ENCODE measurements at regions not wholly inside any gene's neighbourhood (a gene's known extent, or its start where the extent isn't known, plus 50 kb on each side); places are given as distances from the start of the nearest gene placed in this dataset.

DNA sequence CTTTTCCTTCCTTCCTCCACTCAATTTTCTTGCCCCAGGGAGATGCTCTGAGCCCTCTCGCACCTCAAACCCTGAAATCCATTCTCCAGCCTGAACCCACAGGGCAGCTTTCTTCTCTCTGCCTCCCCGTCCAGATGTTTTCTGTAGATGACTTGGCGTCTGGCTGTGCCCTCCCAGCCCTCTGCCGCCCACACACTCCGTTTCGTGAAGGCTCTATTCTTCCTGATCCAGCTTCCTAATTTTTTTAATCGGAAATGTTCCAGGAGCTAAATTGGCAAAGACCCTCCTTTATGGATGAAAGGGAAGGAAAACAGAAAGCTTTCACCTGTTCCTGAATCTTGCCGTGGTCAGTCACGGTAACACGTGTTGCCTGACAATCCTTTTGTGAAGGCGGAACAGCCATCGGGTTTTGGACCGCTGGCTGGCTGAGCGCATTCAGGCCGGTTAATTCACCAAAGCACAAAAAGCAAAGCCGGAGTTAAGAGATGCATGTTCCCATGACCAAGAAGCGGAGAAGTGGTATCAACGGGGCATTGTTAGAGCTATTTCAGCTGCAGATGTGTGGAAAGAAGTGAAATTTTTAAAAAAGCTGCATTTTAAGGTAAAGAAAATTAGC, 70.2 kb upstream of the FBRSL1 start:
- Mint-ChIP-seq H3K27me3 (peaks cover 10% of the 10 kb centered on the region), H3K27ac (no peak overlapping the region), H3K36me3 (no peaks in the 10 kb centered on the region), H3K9me3 (ENCODE audit: low read depth) (no peaks in the 10 kb centered on the region), H3K4me1 (no peaks in the 10 kb centered on the region), H3K4me3 (no peak overlapping the region)
- CTCF ChIA-PET, result interaction anchor here (1.0 to 1.1 kb wide), 4 partner anchors 9 to 195 kb away, joined by 3 to 6 read pairs (median 4); no protein-coding TSS in a partner anchor
- DNase-seq (no peak), ATAC-seq (no peak)

DNA sequence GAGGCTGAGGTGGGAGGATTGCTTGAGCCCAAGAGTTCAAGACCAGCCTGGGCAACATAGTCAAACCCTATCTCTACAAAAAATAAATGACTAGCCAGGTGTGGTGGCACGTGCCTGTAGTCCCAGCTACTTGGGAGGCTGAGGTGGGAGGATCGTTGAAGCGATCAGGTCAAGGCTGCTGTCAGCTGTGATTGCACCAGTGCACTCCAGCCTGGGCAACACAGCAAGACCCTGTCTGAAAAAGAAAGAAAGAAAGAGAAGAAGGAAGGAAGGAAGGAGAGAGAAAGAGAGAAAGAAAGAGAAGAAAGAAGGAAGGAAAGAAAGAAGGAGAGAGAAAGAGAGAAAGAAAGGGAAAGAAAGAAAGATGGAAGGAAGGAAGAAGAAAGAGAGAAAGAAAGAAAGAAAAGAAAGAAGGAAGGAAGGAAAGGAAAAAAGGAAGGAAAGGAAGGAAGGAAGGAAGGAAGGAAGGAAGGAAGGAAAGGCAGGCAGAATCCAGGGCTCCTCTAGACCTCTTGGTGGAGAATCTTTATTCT, 71.5 kb upstream of the FBRSL1 start:
- Mint-ChIP-seq H3K4me1 (no peaks in the 10 kb centered on the region), H3K4me3 (no peak overlapping the region), H3K9me3 (ENCODE audit: low read depth) (no peaks in the 10 kb centered on the region), H3K27ac (no peak overlapping the region), H3K36me3 (no peaks in the 10 kb centered on the region), H3K27me3 (peaks cover 10% of the 10 kb centered on the region)
- CTCF ChIA-PET, result interaction anchor here (1.1 kb wide), 1 partner anchor 196 kb away, joined by 3 read pairs; no protein-coding TSS in a partner anchor
- ATAC-seq (no peak), DNase-seq (no peak)

DNA sequence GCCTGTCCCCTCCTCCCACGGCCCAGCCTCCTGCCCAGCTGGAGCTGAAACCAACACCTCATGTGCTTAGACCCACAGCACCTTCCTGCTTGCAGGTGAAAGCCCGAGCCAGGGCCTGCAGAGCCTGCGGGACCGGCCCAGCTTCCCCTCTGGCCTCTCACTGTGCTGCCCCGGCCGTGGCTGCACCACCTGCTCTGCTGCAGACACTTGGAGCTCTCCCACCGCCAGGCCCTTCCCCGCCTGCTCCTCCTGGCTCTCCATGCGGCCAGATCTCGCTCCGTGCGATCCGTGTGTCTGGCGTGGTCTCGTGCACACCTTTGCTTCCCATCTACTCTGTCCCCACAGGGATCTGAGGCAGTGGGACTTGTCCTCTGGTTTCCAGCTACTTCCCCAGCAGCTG, 72.2 kb upstream of the FBRSL1 start:
- Mint-ChIP-seq H3K36me3 (no peaks in the 10 kb centered on the region), H3K4me1 (no peaks in the 10 kb centered on the region), H3K27ac (no peak overlapping the region), H3K27me3 (peaks cover 8% of the 10 kb centered on the region), H3K9me3 (ENCODE audit: low read depth) (no peaks in the 10 kb centered on the region), H3K4me3 (no peak overlapping the region)
- DNase-seq, result no peak
- ATAC-seq, result no peak
- CTCF ChIA-PET, result interaction anchor here (0.9 to 1.1 kb wide), 2 partner anchors 45 to 106 kb away, joined by 3 to 5 read pairs; no protein-coding TSS in a partner anchor

DNA sequence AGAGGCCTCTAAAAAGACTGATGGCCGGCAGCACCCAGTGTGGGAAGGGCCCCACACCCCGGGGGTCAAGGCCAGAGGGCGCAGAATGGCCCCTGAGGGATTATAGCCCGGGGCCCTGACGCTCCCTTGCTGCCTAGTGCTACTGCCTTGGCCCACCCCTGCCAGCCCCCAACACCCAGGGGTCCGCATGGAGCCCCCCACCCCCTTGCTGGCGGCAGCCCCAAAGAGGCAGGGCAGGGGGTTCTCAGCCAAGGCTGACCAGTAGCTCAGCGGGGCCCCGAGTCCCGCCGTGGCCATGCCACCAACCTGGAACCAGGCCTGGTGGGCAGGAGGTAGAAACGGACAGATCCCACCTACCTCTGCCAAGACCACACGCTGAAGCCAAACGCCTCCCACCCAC, 73.1 kb upstream of the FBRSL1 start:
- CTCF ChIA-PET, result interaction anchor here (1.0 to 3.7 kb wide), 3 partner anchors 107 to 144 kb away, joined by 4 to 53 read pairs (median 9); no protein-coding TSS in a partner anchor
- Mint-ChIP-seq H3K27me3 (peaks cover 5% of the 10 kb centered on the region), H3K9me3 (ENCODE audit: low read depth) (no peaks in the 10 kb centered on the region), H3K27ac (no peak overlapping the region), H3K4me1 (no peaks in the 10 kb centered on the region), H3K36me3 (no peaks in the 10 kb centered on the region), H3K4me3 (no peak overlapping the region)
- ATAC-seq, result no peak
- DNase-seq, result no peak

DNA sequence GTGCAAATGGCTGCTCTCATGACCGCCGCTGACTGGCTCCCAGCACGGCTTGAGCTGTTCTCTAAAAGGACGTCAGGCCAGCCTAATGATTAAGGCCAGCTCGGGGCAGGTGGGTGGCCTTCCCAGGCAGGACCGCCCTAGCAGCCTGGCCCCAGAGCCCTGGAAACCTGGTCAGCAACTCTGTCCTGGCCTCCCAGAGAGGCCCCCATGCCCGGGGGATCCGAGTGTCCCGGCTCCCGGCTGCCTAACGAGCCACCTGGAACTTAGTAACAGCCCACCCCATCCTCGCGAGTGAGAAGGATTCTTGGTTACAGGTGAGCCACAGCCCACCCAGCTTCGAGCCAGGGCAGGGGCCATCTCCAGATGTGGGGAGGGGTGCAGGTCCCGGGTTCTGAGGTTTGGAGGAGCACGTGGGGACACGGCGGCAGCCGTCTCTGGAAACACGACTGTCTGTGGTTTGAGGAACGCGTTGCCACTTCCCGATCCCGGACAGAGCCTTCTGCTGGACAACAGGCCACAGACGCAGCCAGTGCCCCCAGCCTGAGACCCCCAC, 73.8 kb upstream of the FBRSL1 start:
- peaks cover 5% of the 10 kb centered on the region for H3K27me3 Mint-ChIP-seq
- DNase-seq (no peak), ATAC-seq (no peak)
- CTCF ChIA-PET, result interaction anchor here (0.6 to 3.7 kb wide), 15 partner anchors 12 to 262 kb away, joined by 3 to 53 read pairs (median 7); no protein-coding TSS in a partner anchor
- no peaks in the 10 kb centered on the region for H3K4me1 Mint-ChIP-seq
- H3K4me3 Mint-ChIP-seq, result no peak overlapping the region
- no peaks in the 10 kb centered on the region for H3K9me3 Mint-ChIP-seq (ENCODE audit: low read depth)
- no peaks in the 10 kb centered on the region for H3K36me3 Mint-ChIP-seq
- no peak overlapping the region for H3K27ac Mint-ChIP-seq

DNA sequence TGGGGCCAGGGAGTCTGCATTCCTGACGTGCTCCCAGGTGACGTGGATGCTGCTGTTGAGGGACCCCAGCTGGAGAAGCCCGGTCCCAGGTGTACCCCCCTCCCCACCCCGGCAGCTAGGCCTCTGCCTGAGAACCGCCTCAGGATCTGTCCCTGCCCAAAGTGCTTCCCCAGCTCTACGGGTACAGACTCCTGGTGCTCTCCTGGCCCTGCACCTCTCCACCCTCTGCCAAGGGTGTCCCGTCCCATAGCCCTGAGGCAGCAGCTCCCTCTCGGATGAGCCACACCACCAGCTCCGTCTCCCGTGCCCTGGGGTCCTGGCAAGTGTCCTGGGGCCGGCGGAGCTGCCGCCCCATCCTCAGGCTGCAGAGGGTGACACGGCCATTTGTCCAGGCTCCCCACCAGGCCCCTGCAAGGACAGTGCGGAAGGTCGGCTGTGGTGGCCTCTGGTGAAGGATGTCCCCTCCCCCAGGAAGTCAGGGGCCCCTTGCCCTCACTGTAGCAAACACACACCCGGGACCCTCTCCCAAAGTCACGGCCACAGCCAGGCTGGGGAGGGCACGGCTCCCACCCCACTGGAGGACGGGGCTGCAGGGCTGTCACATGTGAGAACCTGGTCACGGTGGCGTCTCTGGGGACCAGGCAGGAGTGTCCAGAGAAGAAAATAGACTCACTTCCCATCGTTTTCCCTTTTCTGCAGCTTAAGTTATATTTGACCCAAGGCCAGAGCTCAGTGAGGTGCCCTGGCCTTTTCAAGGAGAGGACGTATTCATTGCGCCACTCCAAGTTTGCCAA, 74.4 kb upstream of the FBRSL1 start:
- Mint-ChIP-seq H3K36me3 (no peaks in the 10 kb centered on the region), H3K9me3 (ENCODE audit: low read depth) (no peaks in the 10 kb centered on the region), H3K4me3 (no peak overlapping the region), H3K27ac (no peak overlapping the region), H3K4me1 (no peaks in the 10 kb centered on the region), H3K27me3 (peaks cover 5% of the 10 kb centered on the region)
- DNase-seq (no peak), ATAC-seq (peak; percentile 2)
- CTCF ChIA-PET, result interaction anchor here (0.6 to 3.7 kb wide), 29 partner anchors 10 to 262 kb away, joined by 3 to 53 read pairs (median 5); partner anchors contain the start of gene LRCOL1

DNA sequence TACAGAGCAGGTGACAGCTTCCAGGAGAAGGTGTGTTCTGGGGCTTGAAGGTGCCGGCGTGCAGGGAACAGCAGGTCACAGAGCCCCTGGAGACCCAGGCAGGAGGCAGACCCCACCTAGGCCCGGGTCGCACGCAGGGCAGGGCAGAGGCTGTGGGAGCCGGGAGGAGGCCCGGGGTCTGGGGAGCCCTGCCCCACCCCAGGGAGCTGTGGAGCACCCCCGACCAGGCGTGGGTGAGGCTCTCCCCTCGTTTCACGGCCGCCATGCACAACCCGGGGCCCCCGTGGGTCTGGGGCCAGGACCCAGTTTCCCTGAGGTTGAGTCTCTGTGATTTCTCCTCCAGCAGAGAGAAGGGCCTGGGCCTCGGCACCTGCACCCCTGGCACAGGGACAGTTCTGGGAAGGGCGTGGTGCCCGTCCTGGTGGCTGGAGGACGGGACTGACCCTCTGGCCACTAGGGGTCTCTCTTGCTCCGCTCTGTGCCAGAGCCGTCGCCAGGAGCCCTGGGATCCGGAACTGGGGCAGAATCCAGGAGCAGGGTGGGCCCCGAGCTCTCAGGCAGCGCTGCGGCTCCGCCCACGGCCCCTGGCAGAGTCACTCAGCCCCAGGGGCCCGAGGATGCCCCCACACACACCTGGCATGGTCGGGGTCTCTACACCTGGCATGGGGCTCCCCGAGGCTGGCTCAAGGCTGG, 75.2 kb upstream of the FBRSL1 start:
- no peaks in the 10 kb centered on the region for H3K36me3 Mint-ChIP-seq
- no peak overlapping the region for H3K27ac Mint-ChIP-seq
- no peaks in the 10 kb centered on the region for H3K4me1 Mint-ChIP-seq
- peak; percentile 96 for ATAC-seq
- peak; percentile 82 for DNase-seq
- CTCF ChIA-PET, result interaction anchor here (0.7 to 3.7 kb wide), 34 partner anchors 10 to 270 kb away, joined by 3 to 53 read pairs (median 5); partner anchors contain the start of gene LRCOL1
- H3K27me3 Mint-ChIP-seq, result peaks cover 5% of the 10 kb centered on the region
- H3K9me3 Mint-ChIP-seq (ENCODE audit: low read depth), result no peaks in the 10 kb centered on the region
- no peak overlapping the region for H3K4me3 Mint-ChIP-seq

DNA sequence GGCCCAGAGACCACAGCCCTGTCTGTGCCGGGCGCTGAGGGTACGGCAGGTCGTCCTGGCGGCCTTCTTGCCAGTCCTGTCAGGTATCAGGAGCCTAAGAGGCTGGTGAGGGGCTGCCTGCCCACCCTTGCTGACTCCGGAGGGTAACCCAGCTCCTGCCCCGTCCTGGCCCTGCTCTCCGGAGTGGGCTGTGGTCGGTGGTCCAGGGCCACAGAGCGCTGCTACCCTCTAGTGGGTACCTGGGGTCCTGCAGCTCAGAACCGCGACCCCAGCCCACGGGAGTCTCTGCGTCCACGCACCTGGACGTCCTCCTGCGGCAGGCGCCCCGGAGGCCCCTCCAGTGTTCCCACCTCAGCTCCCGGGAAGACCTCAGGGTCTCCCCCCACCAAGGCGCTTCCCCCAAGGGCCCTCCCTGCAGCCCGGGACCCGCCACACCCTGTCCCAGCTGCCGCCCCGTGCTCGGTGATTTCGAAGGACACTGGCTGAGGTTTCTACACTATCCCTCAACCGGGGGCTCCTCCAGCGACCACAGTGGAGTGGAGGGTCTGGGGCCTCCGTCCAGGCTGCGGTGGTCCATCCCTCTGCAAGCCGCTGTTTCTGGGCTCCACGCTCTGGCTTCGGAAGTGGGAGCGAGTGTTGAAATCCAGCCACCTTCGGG, 75.9 kb upstream of the FBRSL1 start:
- Mint-ChIP-seq H3K9me3 (ENCODE audit: low read depth) (no peaks in the 10 kb centered on the region), H3K27ac (no peak overlapping the region), H3K4me1 (no peaks in the 10 kb centered on the region), H3K4me3 (no peak overlapping the region), H3K27me3 (peaks cover 5% of the 10 kb centered on the region), H3K36me3 (no peaks in the 10 kb centered on the region)
- ATAC-seq, result no peak
- DNase-seq, result no peak
- CTCF ChIA-PET, result interaction anchor here (0.7 to 3.7 kb wide), 23 partner anchors 14 to 269 kb away, joined by 3 to 53 read pairs (median 5); partner anchors contain the start of gene LRCOL1

DNA sequence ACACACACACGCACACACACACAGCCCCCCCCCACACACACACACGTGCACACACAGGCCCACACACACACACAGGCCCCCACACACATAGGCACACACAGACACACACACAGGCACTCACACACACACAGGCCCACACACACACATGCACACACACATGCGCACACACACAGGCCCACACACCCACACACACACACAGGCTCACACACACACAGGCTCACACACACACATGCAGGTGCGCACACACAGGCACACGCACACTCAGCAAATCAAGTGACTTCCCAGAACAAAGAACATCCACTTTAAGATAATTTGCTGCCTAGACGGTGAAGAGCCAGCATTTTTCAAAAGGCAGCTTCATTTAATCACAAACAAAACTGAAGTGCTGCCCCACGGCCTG, 78.5 kb upstream of the FBRSL1 start:
- ATAC-seq, result no peak
- Mint-ChIP-seq H3K4me3 (no peak overlapping the region), H3K27ac (no peak overlapping the region), H3K4me1 (no peaks in the 10 kb centered on the region), H3K27me3 (no peaks in the 10 kb centered on the region), H3K9me3 (ENCODE audit: low read depth) (no peaks in the 10 kb centered on the region), H3K36me3 (no peaks in the 10 kb centered on the region)
- CTCF ChIA-PET, result no interaction called here
- DNase-seq, result no peak

DNA sequence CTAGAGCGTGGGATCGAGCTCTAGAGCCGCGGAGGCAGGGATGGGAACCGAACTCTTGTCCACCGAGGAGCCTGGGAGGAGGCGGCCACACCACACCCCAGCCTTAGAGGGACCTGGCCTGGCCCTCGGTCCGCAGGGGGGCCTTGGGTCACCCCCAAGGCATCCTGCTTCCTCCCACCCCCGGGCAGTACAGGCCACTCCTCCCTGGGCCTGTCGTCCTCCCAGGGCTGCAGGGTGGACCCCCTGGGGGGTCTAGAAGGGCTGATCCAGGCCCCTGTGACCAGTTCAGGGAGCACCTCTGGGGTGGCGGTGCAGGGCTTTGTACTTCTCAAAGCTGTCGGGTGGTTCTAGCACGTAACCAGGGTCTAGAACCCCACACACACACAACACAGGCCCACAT, 79.1 kb upstream of the FBRSL1 start:
- H3K9me3 Mint-ChIP-seq (ENCODE audit: low read depth), result no peaks in the 10 kb centered on the region
- CTCF ChIA-PET, result no interaction called here

DNA sequence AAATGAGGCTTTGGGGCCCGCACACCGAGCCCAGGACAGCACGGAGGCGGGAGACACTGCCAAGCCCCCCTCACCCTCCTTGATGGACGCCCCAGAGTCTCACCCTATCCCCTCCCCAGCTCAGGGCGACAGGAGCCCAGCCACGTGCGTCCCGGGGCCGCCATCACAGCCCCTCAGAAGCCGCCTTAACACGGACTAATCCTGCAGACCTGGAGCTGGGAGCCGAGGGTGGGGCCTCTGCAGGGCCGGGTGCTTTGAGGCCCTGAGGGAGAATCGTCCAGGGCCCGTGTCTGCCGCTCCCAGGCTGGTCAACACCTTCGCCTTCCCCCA, 79.7 kb upstream of the FBRSL1 start:
- Mint-ChIP-seq H3K27me3 (no peaks in the 10 kb centered on the region), H3K36me3 (no peaks in the 10 kb centered on the region), H3K4me1 (no peaks in the 10 kb centered on the region), H3K27ac (no peak overlapping the region), H3K4me3 (no peak overlapping the region), H3K9me3 (ENCODE audit: low read depth) (no peaks in the 10 kb centered on the region)
- CTCF ChIA-PET, result no interaction called here
- no peak for ATAC-seq
- DNase-seq, result no peak

More for the DNA sequence above, 79.1 kb upstream of the FBRSL1 start:
- no peak for DNase-seq
- H3K36me3 Mint-ChIP-seq, result no peaks in the 10 kb centered on the region
- H3K27ac Mint-ChIP-seq, result no peak overlapping the region
- H3K4me3 Mint-ChIP-seq, result no peak overlapping the region
- H3K4me1 Mint-ChIP-seq, result no peaks in the 10 kb centered on the region
- H3K27me3 Mint-ChIP-seq, result no peaks in the 10 kb centered on the region
- no peak for ATAC-seq

DNA sequence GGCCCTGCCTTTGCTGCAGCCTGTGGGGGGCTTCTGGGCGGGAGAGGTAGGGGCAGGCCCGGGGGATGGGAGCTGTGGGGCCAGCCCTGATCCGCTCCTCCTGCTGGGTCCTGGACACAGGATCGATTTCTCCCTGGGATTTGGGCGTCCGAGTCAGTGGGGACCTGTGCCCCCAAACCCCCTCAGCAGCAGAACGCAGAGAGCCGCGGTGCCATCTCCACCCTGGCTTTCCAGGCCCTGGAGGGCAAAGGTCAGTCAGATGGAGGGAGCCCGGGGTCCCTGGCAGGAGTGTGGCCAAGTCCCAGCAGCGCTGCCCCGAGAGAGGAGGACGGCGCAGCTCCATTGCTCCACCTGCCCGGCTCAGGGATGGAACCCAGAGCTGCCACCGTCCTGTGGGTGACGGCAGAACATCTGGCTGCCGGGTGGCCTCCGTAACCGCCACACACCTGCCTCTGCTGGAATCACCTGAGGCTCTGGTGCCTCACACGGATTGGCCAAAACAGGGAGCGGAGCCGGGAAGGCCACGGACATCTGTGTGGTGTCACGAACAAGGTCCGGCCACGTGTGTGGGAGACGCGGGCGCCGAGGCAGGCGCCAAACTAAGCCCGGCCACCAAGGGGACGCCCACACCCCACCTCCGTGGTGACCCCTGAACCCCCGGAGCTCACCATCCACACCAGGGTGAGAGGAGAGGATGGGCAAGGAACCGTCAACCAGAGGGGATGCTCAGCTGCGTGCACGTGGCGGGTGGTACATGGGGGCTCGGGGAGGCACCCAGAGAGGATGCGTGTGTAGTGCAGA, 80.3 kb upstream of the FBRSL1 start:
- Mint-ChIP-seq H3K27ac (no peak overlapping the region), H3K9me3 (ENCODE audit: low read depth) (no peaks in the 10 kb centered on the region), H3K36me3 (no peaks in the 10 kb centered on the region), H3K27me3 (no peaks in the 10 kb centered on the region), H3K4me1 (no peaks in the 10 kb centered on the region), H3K4me3 (no peak overlapping the region)
- no peak for DNase-seq
- CTCF ChIA-PET, result interaction anchor here (1.2 kb wide), 1 partner anchor 205 kb away, joined by 3 read pairs; no protein-coding TSS in a partner anchor
- ATAC-seq, result no peak
